Ovary (tissue), 3 donors: ENCODE measurements at regions not wholly inside any gene's neighbourhood (a gene's known extent, or its start where the extent isn't known, plus 50 kb on each side); places are given as distances from the start of the nearest gene placed in this dataset.

Experiments used
- POLR2A ChIP-seq: fragments of 450-650 bp; IDR thresholded peaks from one replicate; pipeline ENCODE4 v1.6.1; 2017; ENCODE audit warnings: antibody characterized with exemption, mild to moderate bottlenecking, moderate library complexity
- TF ChIP-seq, protein P1 (sequence below), 3 donors: fragments of 450-650 bp in 2 of 3; fragments of 200-600 bp in 1 of 3; IDR thresholded peaks; one replicate each; pipeline versions ENCODE4 v1.5.1 to v1.8.0; 2016 to 2022; ENCODE audit warnings: antibody characterized with exemption in 3 of 3, mild to moderate bottlenecking in 1 of 3
- donor health status: DM: no; HTN: no; CAD: no.

GRCh38 chr3:90132197-90132596 lies 1024.8 kb downstream of the EPHA3 start:
- TF ChIP-seq, protein P1, sequence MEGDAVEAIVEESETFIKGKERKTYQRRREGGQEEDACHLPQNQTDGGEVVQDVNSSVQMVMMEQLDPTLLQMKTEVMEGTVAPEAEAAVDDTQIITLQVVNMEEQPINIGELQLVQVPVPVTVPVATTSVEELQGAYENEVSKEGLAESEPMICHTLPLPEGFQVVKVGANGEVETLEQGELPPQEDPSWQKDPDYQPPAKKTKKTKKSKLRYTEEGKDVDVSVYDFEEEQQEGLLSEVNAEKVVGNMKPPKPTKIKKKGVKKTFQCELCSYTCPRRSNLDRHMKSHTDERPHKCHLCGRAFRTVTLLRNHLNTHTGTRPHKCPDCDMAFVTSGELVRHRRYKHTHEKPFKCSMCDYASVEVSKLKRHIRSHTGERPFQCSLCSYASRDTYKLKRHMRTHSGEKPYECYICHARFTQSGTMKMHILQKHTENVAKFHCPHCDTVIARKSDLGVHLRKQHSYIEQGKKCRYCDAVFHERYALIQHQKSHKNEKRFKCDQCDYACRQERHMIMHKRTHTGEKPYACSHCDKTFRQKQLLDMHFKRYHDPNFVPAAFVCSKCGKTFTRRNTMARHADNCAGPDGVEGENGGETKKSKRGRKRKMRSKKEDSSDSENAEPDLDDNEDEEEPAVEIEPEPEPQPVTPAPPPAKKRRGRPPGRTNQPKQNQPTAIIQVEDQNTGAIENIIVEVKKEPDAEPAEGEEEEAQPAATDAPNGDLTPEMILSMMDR (IDR thresholded peaks at IDR 0.05): no peak
- TF ChIP-seq POLR2A: no peak
